Vagina (tissue), 2 donors: ENCODE measurements at regions not wholly inside any gene's neighbourhood (a gene's known extent, or its start where the extent isn't known, plus 50 kb on each side); places are given as distances from the start of the nearest gene placed in this dataset.

Experiments
- CTCF ChIP-seq, 3 experiments: fragments of 450-650 bp in 2 of 3; fragments of 200-600 bp in 1 of 3; sonication (generic) in 1 of 3; IDR thresholded peaks; one replicate each; pipeline ENCODE4 v1.5.1; 2017 to 2019; ENCODE audit warnings: antibody characterized with exemption in 3 of 3, mild to moderate bottlenecking in 2 of 3, moderate library complexity in 2 of 3
- POLR2AphosphoS5 ChIP-seq, 2 donors: sonication (generic); formaldehyde crosslinking; IDR thresholded peaks; one replicate each; pipeline ENCODE4 v1.9.0; 2017; ENCODE audit warnings: antibody characterized with exemption in 2 of 2, mild to moderate bottlenecking in 2 of 2, low read depth in 1 of 2; ENCODE audit not compliant: insufficient read depth in 1 of 2

GRCh38 chr16:86117235-86117634, 218.3 kb downstream of the IRF8 start:
- no peak for TF ChIP-seq CTCF (IDR thresholded peaks at IDR 0.05)
- TF ChIP-seq POLR2AphosphoS5 (IDR thresholded peaks at IDR 0.05; ENCODE audit: insufficient read depth in 1 of 2, low read depth in 1 of 2), result no peak
